GM21528 (cell line): ENCODE measurements at regions not wholly inside any gene's neighbourhood (a gene's known extent, or its start where the extent isn't known, plus 50 kb on each side); places are given as distances from the start of the nearest gene placed in this dataset.
"Not testable (repeated sequence)": the region's sequence is repeated elsewhere in the genome, so short reads cannot be mapped to it uniquely, and the experiment has no call there.

Source experiments
- ATAC-seq: cut with Tn5 transposase; IDR thresholded peaks from one replicate; pipeline ENCODE4 v1.9.1; 2021; ENCODE audit warnings: mild to moderate bottlenecking, moderate library complexity; ENCODE audit not compliant: unreplicated experiment, low FRiP score

DNA sequence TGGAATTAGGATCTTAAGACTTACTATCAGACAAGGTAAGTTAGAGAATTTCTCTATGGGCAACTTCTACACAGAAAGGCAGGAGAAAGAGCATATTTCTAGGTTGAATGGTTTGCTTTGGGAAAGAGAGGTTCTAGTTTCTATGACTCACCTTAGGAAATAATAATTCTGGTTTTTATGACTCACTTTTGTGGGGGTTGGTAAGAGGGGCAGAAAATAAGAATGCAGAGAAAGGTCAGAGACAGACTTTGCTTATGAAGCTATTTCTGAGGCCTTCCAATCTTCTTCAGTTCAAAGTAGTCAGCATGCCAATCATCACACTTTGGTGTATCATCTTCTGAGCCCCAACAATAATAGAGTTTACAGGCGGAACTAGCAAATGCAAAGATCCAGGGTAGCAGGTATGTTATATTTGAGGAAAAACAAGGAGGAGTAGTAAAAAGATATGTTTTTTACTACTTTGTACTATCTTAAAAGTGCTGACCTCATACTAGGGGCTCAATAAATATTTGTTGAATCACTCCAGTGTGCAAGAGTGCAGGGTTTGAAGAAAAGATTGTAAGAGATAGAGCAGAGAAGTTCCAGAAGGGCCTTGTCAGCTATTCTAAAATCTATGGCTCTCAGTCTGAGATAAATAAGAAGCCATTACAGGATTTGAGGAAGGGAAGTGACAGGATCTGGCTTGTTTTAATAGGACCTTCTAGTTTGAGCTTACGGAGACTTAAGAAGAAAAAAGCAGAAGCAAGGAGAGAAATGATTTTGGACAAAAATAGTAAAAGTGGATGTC, 56.7 kb upstream of the LRFN5 start:
- no peak for ATAC-seq

DNA sequence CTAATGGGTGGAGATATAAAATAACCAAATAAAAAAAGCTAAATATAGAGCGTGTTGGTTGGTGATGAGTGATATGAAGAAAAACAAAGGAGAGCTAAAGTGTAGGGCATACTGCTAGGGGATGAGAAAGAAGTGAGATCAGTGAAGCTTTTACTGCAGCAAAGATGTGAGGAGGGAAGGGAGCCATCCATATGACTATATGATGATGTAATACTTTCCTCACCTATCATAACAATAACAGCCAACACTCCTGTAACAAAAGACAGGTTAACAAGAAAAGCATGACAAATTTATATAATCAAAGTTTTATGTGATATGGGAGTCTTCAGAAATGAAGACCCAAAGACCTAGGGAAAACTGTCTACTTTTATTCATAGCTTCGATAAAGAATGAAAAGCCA, 57.4 kb upstream of the LRFN5 start:
- no peak for ATAC-seq

DNA sequence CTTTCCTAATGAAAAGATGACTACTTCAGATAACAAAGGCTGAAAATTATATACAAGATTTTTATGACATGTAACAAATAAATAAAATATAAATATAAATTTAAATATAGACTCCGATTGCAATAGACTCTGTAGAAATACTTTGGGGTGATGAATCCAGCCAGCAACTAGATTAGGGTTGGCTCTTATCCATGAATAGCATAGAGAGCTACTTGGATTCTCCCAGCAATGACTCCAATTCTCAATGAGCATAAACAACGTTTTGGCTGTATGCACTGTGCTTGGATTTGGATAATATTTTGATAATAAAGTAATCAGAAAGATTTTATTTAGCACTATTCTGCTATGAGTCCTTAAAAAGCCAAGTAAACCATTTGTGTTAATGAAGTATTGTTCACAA, 58.0 kb upstream of the LRFN5 start:
- ATAC-seq = no peak

DNA sequence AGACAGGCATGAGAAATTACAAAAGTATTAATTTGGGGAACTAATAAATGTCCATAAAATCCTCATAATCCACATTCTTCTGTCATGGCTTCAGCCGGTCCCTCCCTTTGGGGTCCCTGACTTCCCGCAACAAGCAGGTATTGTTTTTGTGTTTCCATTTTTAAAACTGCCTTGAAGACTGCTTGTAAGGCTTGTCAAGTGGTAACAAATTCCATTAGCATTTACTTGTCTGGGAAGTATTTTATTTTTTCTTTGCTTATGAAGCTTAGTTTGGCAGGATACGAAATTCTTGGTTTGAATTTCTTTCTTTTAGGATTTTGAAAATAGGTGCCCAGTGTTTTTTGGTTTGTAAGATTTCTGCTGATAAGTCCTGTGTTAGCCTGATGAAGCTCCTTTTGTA, 65.3 kb upstream of the LRFN5 start:
- ATAC-seq = no peak

DNA sequence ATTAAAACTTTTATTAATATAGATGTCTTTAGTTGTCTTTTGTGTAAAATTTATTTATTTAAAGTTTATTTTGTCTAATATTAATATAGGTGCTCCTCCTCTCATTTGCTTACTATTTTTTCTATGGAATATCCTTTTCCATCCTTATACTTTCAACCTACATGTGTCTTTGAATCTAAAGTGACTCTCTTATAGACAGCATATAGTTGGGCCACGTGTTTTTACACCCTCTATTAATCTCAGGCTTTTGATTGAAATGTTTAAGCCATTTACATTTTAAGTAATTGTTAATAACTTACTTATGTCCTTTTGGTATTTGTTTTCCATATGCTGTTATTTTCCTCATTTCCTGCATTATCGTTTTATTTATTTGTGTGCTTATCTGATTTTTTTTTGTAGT, 74.4 kb upstream of the LRFN5 start:
- ATAC-seq = no peak

DNA sequence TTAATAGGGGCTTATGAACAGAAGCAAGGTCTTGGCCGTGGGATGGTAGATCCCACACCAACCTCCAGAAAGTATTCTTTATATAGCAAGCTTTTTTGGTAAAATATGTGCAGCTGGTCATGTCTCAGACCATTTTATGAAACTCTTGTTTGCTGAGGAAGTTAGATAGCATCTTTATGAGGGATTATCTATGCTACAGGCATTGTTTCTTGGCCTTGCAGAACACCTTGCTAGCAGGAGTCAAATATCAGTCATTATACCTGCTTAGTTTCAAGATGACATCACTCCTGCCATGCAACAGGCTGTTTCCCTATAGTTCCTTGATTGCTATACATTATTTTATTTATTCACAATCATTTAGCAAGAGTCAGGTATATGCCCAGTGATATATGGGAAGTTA, 84.8 kb upstream of the LRFN5 start:
- ATAC-seq = no peak

DNA sequence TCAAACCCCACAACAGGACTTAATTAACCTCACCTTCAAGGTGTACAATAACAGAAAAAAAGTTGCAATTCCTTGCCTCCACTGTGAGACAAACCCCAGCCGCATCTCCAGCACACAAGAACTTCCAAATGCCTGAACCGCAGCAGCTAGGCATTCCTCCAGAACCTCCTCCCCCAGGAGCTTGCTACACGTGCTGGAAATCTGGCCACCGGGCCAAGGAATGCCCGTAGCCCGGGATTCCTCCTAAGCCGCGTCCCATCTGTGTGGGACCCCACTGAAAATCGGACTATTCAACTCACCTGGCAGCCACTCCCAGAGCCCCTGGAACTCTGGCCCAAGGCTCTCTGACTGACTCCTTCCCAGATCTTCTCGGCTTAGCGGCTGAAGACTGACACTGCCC, 88.6 kb upstream of the LRFN5 start:
- not testable (repeated sequence) for ATAC-seq

DNA sequence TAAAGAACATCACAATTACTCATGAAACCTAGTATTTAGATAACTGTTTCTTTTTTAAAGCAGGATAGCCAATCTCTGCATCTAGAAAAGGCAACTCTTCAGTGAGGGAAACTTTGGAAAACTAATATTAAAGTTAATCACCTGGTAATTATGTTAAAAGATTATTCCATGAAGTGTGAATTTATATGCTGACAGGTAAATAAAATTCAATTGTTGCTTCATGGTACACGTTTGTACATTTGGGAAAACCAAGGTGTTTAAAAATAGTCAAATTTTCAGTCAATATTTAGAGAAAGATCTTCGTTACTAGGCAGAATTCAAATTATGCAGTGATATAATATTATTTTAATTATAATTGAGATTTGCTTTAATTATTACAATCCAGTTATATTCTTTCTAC, 100.1 kb upstream of the LRFN5 start:
- no peak for ATAC-seq

DNA sequence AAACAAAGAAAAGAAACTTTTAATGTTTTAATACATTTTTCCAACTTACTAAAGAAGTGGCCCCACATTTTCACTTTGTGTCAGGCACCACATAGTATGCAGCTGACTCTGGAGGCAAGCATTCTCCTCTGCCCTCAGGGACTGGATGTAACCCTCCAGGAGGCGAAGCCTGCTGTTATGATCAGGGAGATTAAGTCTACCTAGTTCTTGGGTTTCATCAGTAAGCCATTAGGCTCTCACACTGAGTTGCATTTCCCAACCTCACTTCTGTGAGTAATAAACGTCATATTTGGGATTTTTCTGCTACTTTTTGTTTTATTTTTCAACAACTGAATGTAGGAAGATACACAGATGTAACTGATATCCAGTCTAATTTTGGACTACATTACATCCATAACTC, 101.2 kb upstream of the LRFN5 start:
- no peak for ATAC-seq

DNA sequence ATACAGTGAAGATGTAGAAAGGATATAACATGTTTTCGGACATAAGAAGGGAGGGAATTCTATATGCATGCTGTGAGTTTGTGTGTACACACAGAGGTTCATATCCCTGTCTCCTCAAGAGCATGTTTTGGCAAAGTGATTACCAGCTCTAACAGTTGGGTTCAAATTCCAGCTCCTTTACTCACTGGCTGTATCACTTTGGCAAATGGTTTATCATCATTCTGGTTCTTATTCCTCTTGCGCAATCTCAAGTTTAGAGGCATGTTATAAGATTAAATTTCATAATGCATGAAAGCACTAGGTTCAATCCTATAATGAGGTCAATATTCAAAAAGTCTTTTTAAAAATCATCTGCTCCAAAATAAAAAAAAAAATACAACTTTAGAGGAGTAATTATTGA, 107.7 kb upstream of the LRFN5 start:
- no peak for ATAC-seq

DNA sequence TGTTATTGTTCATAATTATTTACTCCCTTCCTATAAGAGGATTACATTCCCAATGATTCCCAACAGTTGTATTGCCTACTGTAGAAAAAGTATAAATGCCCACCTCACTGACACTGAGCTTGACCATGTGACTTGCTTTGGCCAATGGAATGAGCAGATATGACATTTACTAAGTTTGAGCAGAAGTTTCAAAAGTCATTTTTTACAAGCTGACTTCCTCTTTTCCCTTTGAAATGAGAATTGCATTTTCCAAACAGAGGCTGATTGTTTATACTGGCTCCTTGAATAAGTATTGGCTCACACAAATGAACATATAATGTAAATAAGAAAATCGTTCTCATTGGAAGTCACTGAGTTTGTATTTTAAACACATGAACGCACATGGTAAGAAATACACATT, 116.4 kb upstream of the LRFN5 start:
- no peak for ATAC-seq

DNA sequence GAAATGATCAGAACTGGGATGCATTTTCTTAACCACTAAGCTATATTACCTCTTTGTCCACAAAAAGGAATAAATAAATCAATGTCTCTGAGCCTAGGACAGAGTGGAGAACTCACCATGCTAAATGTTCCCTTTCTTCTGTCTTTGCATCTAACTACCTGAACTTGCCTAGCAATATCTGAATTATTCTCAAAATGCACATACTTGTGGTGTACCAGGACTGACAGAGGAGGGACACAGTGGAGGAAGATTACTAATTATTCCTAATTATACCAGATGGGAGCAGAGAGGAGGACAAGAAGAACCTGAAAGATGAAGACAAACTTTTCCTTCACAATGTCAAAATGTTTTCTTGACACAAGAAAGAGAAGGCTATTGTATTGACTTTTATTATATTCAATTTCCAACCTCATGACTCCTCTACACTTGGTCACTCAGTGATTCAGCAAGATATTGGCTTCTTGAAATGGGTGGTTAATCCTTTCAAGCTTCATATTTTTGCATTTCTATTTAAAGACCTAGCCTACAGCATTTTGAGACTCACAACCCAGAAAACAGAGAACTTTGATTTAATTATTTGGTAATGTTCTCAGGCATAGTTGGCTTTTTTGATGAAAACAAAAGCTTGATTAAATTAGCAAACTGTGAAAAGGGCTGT, 117.2 kb upstream of the LRFN5 start:
- no peak for ATAC-seq

DNA sequence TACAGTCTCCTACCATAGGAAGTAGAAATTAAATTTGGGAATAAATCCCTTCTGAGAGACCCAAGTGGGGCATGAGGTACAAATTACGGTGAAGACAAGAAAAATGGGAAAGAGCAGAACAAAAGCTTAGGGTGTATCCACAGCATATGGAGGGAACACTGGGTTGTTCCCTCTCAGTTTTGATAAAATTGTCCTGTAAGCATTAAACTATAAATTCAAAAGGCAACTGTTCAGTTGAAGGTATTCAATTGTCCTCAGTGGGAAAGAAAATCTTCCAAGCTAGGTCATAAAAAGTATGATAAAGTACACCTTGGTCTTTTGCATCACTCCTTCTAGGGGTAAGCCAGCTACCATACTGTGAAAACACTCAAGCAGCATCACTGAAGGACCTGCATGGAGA, 118.3 kb upstream of the LRFN5 start:
- ATAC-seq = no peak

DNA sequence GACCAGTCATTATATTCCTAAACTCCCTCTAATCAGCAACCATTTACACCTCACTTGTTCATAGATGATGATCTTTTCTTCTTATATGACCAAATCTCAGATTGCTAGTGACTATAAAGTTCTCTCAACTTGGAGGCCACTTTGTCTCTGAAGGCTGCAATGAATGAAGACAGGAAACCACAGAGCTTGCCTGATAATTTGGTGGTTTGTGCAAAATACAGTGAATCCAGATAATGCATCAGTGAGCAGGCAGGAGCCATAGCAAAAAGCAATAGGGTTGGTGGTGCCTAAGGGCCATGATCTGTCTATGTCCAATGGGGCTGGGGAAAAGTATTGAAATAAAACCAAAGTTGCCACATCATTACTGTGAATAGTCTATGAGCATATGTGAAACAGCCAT, 123.8 kb upstream of the LRFN5 start:
- no peak for ATAC-seq

DNA sequence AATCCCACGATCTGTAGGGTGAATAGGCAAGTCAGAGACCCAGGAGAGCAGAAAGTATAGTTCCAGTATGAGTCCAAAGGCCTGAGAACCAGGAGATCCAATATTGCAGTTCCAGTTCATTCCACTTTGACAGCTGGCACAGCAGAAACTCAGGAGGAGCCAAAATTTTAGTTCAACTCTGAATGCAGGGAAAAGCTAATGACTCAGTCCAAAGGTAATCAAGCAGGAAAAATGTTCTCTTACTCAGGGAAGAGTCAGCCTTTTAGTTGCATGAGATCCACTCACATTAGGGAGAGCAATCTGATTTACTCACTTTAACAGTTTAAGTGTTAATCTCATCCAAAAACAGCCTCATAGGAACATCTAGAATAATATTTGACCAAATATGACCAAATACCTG, 130.2 kb upstream of the LRFN5 start:
- ATAC-seq = no peak

DNA sequence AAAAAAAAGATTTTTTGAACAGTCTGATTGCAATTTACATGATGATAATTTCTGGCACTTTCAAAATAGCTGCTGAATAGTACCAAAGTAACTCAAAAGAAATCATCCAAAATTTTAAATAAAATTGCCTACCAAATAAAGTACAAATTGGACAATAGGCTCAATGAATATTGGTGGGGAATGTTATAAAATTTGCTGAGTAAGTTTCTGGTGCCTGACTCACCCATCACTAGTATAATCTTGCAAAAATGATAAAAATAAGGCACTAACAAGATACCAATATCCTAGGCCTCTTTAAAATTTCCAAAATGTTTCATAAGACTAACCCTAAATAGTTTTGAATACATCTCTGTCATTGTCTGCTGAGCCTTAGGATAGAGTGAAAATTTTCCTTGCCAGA, 145.3 kb upstream of the LRFN5 start:
- no peak for ATAC-seq

DNA sequence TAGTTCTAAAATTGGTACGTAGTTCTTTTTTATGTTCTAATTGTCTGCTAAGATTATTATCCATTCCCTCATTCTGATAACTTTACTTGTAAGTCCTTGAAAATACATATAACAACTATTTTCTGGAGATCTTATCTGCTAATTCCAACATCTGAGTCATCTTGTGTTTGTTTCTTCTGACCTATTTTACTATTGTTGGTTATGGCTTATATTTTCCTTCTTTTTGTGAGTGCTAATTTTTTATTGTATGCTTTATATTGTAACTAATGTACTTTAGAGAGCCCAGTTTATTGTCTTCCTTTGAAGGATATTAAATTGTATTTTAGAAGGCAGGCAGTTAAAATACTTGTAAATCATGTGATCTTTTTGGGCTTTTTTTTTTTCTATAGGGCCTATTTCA, 149.3 kb upstream of the LRFN5 start:
- no peak for ATAC-seq

DNA sequence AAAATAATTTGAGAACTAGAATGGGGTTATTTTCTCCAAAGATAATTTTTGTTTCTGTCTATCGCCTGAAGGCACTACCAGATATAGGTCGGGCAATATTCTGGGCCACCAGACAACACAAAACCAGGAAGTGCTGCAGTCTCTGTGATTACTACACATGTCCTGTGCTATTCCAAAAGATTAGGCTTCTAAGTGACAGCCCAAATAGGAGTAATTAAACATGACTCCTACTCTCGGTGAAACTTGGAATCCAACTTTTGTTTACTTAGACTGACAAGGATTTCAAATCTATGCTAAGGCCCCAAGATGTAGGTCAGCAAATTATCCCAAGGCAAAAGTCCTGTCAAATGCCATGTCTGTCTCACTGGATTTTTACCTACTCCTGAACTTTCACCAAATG, 157.6 kb upstream of the LRFN5 start:
- ATAC-seq = no peak

DNA sequence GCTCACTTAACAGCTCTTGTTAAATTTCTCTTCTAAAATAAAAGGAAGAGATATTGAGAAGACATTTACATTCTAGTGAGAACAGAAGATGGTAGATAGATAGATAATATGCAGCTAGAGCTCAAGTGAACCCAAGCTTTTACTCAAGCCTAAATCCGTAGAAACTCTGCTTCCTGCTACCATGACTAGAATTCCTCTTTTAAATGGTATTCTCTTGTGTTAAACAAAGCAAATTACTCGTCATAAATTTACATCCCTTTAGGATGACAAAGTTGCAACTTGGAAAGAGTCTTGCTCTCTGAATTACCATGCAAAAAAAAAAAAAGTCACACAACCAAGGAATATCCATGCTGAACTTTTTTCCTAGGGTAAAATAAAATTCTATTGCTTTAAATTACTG, 160.7 kb upstream of the LRFN5 start:
- ATAC-seq = no peak

DNA sequence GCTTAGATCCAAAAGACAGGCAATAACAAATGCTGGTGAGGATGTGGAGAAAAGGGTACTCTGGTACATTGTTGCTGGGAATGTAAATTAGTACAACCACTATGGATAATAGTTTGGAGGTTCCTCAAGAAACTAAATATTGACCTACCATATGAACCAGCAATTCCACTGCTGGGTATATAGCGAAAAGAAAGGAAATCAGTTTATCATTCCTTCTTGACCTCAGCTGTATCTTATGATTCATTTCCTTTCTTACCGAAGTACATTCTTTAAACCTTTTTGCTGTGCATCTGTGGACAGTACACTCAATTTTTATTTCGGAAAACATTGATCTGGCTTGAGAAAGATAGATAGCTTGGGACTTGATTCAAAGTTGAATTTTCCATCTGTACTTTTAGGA, 183.2 kb upstream of the LRFN5 start:
- ATAC-seq = no peak

DNA sequence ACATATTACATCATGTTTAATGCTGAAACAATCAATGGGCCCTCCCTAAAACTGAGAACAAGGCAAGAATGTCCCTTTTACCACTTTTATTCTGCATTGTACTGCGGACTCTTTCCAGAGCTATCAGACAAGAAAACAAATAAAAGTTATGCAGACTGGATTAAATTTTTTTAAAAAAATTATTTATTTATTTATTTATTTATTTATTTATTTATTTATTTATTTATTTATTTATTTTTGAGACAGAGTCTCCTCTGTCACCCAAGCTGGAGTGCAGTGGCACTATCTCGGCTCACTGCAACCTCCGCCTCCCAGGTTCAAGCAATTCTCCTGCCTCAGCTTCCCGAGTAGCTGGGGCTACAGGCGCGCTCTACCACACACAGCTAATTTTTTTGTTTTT, 185.4 kb upstream of the LRFN5 start:
- ATAC-seq = not testable (repeated sequence)

DNA sequence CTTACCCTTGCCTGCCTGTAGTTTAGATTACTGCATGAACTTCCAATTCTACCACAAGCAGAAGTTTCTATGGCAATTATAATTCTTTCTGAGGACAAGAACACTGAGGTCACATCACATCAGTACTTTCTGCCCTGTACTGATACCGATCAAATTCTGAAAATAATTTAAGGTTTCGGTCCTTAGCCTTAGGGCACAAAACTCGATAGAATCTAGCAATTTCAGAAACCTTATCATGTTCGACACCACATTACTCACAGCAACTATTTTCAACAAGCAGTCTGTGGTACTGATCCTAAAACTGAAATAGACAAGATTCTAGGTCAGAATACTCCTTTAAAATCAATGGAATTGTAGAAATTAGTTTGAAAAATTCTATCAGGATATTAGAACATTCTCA, 187.0 kb upstream of the LRFN5 start:
- ATAC-seq = no peak
